ENCODE measurements at regions not wholly inside any gene's neighbourhood (a gene's known extent, or its start where the extent isn't known, plus 50 kb on each side); places are given as distances from the start of the nearest gene placed in this dataset.

- intact Hi-C loops (cut with DNase I), result no loop called here
Measured at GRCh38 chr7:41378156-41378555, 324.7 kb downstream of the INHBA start.

GRCh38 chr7:41375582-41375981 is 327.3 kb downstream of the INHBA start:
- Histone ChIP-seq H3K27ac (no peak overlapping the region), H3K36me3 (no peaks in the 10 kb centered on the region), H3K4me1 (replicated peaks) (no peaks in the 10 kb centered on the region), H3K4me3 (no peak overlapping the region), H3K9me3 (no peaks in the 10 kb centered on the region), H3K27me3 (replicated peaks; ENCODE audit: insufficient read depth) (no peaks in the 10 kb centered on the region)
- no peak for DNase-seq (ENCODE audit: low spot score)
- intact Hi-C loops (cut with DNase I), result no loop called here
- WGBS, result 75% methylated on average over 1 of the region's 1 CpG
- TF ChIP-seq POLR2AphosphoS5 (IDR thresholded peaks at IDR 0.05) (no peak), POLR2A (IDR thresholded peaks at IDR 0.05) (no peak)
- TF ChIP-seq, protein P1, sequence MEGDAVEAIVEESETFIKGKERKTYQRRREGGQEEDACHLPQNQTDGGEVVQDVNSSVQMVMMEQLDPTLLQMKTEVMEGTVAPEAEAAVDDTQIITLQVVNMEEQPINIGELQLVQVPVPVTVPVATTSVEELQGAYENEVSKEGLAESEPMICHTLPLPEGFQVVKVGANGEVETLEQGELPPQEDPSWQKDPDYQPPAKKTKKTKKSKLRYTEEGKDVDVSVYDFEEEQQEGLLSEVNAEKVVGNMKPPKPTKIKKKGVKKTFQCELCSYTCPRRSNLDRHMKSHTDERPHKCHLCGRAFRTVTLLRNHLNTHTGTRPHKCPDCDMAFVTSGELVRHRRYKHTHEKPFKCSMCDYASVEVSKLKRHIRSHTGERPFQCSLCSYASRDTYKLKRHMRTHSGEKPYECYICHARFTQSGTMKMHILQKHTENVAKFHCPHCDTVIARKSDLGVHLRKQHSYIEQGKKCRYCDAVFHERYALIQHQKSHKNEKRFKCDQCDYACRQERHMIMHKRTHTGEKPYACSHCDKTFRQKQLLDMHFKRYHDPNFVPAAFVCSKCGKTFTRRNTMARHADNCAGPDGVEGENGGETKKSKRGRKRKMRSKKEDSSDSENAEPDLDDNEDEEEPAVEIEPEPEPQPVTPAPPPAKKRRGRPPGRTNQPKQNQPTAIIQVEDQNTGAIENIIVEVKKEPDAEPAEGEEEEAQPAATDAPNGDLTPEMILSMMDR (IDR thresholded peaks at IDR 0.05), result no peak

More at GRCh38 chr7:41378156-41378555, 324.7 kb downstream of the INHBA start:
- DNase-seq (ENCODE audit: low spot score), result no peak
- no peaks in the 10 kb centered on the region for H3K9me3 ChIP-seq
- 77% methylated on average over 2 of the region's 2 CpGs for WGBS
- H3K27me3 ChIP-seq (replicated peaks; ENCODE audit: insufficient read depth), result peaks cover 3% of the 10 kb centered on the region
- H3K36me3 ChIP-seq, result no peaks in the 10 kb centered on the region
- H3K4me1 ChIP-seq (replicated peaks), result no peaks in the 10 kb centered on the region
- H3K27ac ChIP-seq, result no peak overlapping the region
- H3K4me3 ChIP-seq, result no peak overlapping the region
- TF ChIP-seq POLR2A (IDR thresholded peaks at IDR 0.05) (no peak), POLR2AphosphoS5 (IDR thresholded peaks at IDR 0.05) (no peak)
- TF ChIP-seq, protein P1 (IDR thresholded peaks at IDR 0.05), result no peak

- Histone ChIP-seq H3K9me3 (no peaks in the 10 kb centered on the region), H3K27ac (no peak overlapping the region), H3K36me3 (no peaks in the 10 kb centered on the region), H3K27me3 (replicated peaks; ENCODE audit: insufficient read depth) (no peaks in the 10 kb centered on the region), H3K4me3 (no peak overlapping the region), H3K4me1 (replicated peaks) (no peaks in the 10 kb centered on the region)
- intact Hi-C loops (cut with DNase I), result no loop called here
- no peak for DNase-seq (ENCODE audit: low spot score)
- WGBS, result 76% methylated on average over 6 of the region's 6 CpGs
- TF ChIP-seq, protein P1 (IDR thresholded peaks at IDR 0.05), result no peak
- TF ChIP-seq POLR2A (IDR thresholded peaks at IDR 0.05), result no peak
- TF ChIP-seq POLR2AphosphoS5 (IDR thresholded peaks at IDR 0.05), result no peak
Measured at GRCh38 chr7:41374150-41374848, 328.6 kb downstream of the INHBA start.

- Histone ChIP-seq H3K27me3 (replicated peaks; ENCODE audit: insufficient read depth) (no peaks in the 10 kb centered on the region), H3K4me1 (replicated peaks) (no peaks in the 10 kb centered on the region), H3K9me3 (no peaks in the 10 kb centered on the region), H3K4me3 (no peak overlapping the region), H3K27ac (no peak overlapping the region), H3K36me3 (no peaks in the 10 kb centered on the region)
- WGBS, result 74% methylated on average over 11 of the region's 11 CpGs
- intact Hi-C loops (cut with DNase I), result no loop called here
- DNase-seq (ENCODE audit: low spot score), result no peak
- TF ChIP-seq, protein P1 (IDR thresholded peaks at IDR 0.05), result no peak
- TF ChIP-seq POLR2AphosphoS5 (IDR thresholded peaks at IDR 0.05) (no peak), POLR2A (IDR thresholded peaks at IDR 0.05) (no peak)
Measured at GRCh38 chr7:41367967-41368882, 334.7 kb downstream of the INHBA start.
